Heart right ventricle (tissue), 16 donors: ENCODE measurements at regions not wholly inside any gene's neighbourhood (a gene's known extent, or its start where the extent isn't known, plus 50 kb on each side); places are given as distances from the start of the nearest gene placed in this dataset.

Experiments
- ATAC-seq, 8 donors: fragments of 200-7000 bp; cut with Tn5 transposase; one replicate each; pipeline ENCODE4 v1.9.1; 2020; ENCODE audit warnings: mild to moderate bottlenecking in 8 of 8, moderate library complexity in 8 of 8, moderate number of reproducible peaks in 1 of 8
- DNase-seq, 2 donors: peaks; one replicate each; pipeline ENCODE4 v3.0.0-alpha.2; 2020
- H3K27ac ChIP-seq, 10 donors: fragments of 200-600 bp; sonication (generic) in 2 of 10; one replicate each; pipeline versions ENCODE4 v1.5.0 to v1.8.0; 2020 to 2022; ENCODE audit warnings: mild to moderate bottlenecking in 3 of 10
- H3K27me3 ChIP-seq, 7 donors: fragments of 200-600 bp; one replicate each; pipeline ENCODE4 v1.8.0; 2021 to 2022; ENCODE audit warnings: mild to moderate bottlenecking in 2 of 7
- H3K36me3 ChIP-seq, 9 donors: fragments of 200-600 bp; sonication (generic) in 1 of 9; one replicate each; pipeline versions ENCODE4 v1.5.0 to v1.8.0; 2020 to 2022; ENCODE audit warnings: mild to moderate bottlenecking in 2 of 9
- H3K4me1 ChIP-seq, 9 donors: fragments of 200-600 bp; sonication (generic) in 1 of 9; one replicate each; pipeline versions ENCODE4 v1.5.0 to v1.8.0; 2020 to 2022; ENCODE audit warnings: mild to moderate bottlenecking in 4 of 9
- H3K4me3 ChIP-seq, 10 donors: fragments of 200-600 bp; sonication (generic) in 2 of 10; one replicate each; pipeline versions ENCODE4 v1.5.0 to v1.8.0; 2020 to 2022; ENCODE audit warnings: mild to moderate bottlenecking in 7 of 10, moderate library complexity in 2 of 10
- H3K9me3 ChIP-seq, 11 donors: fragments of 200-600 bp in 10 of 11; sonication (generic) in 2 of 11; one replicate each; pipeline versions ENCODE4 v1.5.0 to v1.8.0; 2013 to 2022; ENCODE audit warnings: mild to moderate bottlenecking in 2 of 11, control low read depth in 1 of 11, moderate library complexity in 1 of 11
- WGBS, 2 donors: extraction: QIAGEN DNeasy Blood & Tissue Kit; methylation state at CpG; one replicate each; pipeline ENCODE4 v1.1.7; 2013; ENCODE audit warnings: inconsistent platforms in 1 of 2; 5-methylcytosine and 5-hydroxymethylcytosine counted together
- intact Hi-C, 10 donors: fragments of 100-400 bp; cut with DNase I; formaldehyde crosslinking; loops; one replicate each; pipeline versions ENCODE4 v1.11.1 to v1.14.2; 2022
- TF ChIP-seq, protein P1 (sequence below), 9 donors: fragments of 200-600 bp; sonication (generic) in 2 of 9; IDR thresholded peaks; one replicate each; pipeline versions ENCODE4 v1.5.0 to v1.8.0; 2021 to 2022; ENCODE audit warnings: antibody characterized with exemption in 9 of 9, mild to moderate bottlenecking in 5 of 9, moderate library complexity in 1 of 9
- donor health status: Arrhythmogenic right ventricular cardiomyopathy.
- donor health status: ischemic (EF 13 %, LVEDD 7.1; RV severe dilation, severe dysfunction).
- donor health status: healthy with polysubstance abuse.
- donor health status: DM: no; HTN: yes; CAD: no.
- donor health status: DM: no; HTN: no; CAD: no.
- donor health status: ischemic (EF 25% LVEDD 6.9; RV normal size, moderate dysfunction).
- donor health status: ischemic (EF 25% LVEDD 5.7; RV mildly dilated, moderate dysfunction).
- donor health status: healthy.
- donor health status: DM: yes; HTN: yes; CAD: no.
- donor health status: Ischemic cardiomyopathy.
- donor health status: ischemic (EF 35%, LVEDD 5.7; RV mildly dilated, moderate dysfunction).
- donor health status: nonischemic (EF 11% LVEDD 7.7; RV severe dilation, severe dysfunction).
- donor health status: DM: yes; HTN: yes; CAD: no.
- donor health status: PGD.
- donor health status: ischemic (EF 29% LVEDD 5.4; RV normal size, mild dysfunction).
- donor health status: nonischemic (EF 23%, LVEDD 6.1; RV moderate dilation, normal function).

DNA sequence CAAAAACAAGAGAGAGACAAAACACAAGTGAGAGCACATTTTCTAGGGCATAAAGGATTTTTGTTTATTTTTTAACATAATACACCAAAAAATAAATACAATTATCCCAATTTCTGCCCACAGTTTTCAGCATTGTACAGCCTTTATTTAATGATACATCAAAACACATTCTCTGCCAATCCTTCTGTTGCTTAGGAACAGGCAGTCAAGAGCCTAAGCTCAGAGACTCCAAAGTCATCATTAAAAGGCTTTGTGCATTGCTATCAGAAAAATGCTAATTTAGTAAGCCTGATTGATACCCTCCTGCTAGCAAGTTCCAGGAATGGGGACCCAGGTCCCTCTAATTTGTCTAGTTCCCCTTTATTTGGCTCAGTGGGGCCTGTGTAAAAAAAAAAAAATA, 536.5 kb downstream of the RPS29 start:
- Histone ChIP-seq H3K4me1 (no peaks in the 10 kb centered on the region), H3K9me3 (no peaks in the 10 kb centered on the region), H3K4me3 (no peak overlapping the region), H3K27ac (no peak overlapping the region), H3K27me3 (no peaks in the 10 kb centered on the region), H3K36me3 (no peaks in the 10 kb centered on the region)
- TF ChIP-seq, protein P1, sequence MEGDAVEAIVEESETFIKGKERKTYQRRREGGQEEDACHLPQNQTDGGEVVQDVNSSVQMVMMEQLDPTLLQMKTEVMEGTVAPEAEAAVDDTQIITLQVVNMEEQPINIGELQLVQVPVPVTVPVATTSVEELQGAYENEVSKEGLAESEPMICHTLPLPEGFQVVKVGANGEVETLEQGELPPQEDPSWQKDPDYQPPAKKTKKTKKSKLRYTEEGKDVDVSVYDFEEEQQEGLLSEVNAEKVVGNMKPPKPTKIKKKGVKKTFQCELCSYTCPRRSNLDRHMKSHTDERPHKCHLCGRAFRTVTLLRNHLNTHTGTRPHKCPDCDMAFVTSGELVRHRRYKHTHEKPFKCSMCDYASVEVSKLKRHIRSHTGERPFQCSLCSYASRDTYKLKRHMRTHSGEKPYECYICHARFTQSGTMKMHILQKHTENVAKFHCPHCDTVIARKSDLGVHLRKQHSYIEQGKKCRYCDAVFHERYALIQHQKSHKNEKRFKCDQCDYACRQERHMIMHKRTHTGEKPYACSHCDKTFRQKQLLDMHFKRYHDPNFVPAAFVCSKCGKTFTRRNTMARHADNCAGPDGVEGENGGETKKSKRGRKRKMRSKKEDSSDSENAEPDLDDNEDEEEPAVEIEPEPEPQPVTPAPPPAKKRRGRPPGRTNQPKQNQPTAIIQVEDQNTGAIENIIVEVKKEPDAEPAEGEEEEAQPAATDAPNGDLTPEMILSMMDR (IDR thresholded peaks at IDR 0.05), result no peak
- intact Hi-C loops, result no loop called here
- no peak for ATAC-seq
- DNase-seq, result no peak

DNA sequence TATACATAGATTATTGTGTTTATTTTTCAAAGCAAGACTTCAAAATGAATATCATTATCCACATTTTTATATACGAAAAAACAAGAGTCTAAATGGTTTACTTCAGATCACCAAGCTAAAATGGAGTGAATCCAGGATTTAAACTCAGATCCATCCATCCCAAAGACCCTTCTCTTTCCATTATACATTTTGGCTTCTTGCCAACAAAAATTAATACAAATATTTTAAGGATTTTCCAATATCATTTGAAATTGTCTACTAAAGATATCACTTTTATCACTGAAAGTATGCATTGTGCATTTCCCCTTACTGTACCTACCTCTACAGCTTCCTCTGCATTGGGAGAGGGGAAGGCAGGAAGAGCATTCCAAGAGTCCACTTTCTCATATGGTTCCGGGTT, 541.2 kb downstream of the RPS29 start:
- Histone ChIP-seq H3K4me1 (no peaks in the 10 kb centered on the region), H3K27me3 (no peaks in the 10 kb centered on the region), H3K36me3 (no peaks in the 10 kb centered on the region), H3K27ac (no peak overlapping the region), H3K4me3 (no peak overlapping the region), H3K9me3 (no peaks in the 10 kb centered on the region)
- intact Hi-C loops, result no loop called here
- TF ChIP-seq, protein P1 (IDR thresholded peaks at IDR 0.05), result no peak
- WGBS, 2 donors, result 73 to 79% methylated on average over 2 of the region's 2 CpGs
- DNase-seq (no peak), ATAC-seq (no peak)

DNA sequence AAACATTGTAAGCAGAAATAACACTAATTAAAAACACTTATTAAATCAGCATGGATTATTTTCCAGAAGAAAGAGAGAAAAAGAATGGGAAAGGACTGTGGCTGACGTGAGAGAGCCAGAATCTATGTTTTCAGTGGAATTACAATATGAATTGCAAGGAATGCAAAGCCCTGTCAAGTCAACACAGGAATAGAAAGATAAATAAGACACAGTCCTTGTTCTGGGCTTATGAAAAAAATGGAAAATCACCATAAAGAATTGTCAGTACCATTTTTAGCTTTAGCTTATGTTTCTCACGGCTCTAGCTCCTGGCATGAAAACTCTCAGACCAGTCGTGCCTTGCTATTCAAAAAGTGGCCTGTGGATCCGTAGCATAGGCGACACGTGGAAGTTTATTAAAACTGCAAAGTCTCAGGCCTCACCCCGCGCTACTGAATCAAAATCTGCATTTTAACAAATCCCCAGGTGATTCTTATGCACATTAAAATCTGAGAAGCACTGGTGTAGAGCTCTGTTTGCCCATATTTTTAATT, 549.1 kb downstream of the RPS29 start:
- Histone ChIP-seq H3K27ac (no peak overlapping the region), H3K27me3 (no peaks in the 10 kb centered on the region), H3K4me1 (no peaks in the 10 kb centered on the region), H3K4me3 (no peak overlapping the region), H3K9me3 (no peaks in the 10 kb centered on the region), H3K36me3 (no peaks in the 10 kb centered on the region)
- WGBS, 2 donors, result 70 to 73% methylated on average over 8 of the region's 8 CpGs
- intact Hi-C loops, result no loop called here
- TF ChIP-seq, protein P1 (IDR thresholded peaks at IDR 0.05), result no peak
- ATAC-seq (no peak), DNase-seq (no peak)

DNA sequence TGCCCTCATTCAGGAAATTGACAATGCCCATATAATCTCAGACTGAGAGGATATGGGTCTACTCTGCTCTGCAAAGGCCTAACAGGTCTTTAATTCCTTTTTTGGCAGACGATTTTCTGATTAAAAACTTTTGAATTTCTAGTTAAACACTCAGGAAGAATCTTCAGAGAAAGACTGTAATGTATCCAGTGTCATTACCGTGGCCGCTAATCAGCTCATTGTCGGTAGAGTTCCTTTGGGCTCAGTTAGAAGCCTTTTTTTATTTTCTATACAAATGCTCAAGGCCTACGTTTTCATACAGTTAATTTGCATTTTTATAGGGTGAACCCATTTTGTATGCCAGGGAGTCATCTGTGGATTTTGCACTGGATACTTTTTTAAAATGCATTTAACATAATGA, 549.9 kb downstream of the RPS29 start:
- H3K9me3 ChIP-seq, result no peaks in the 10 kb centered on the region
- no peaks in the 10 kb centered on the region for H3K4me1 ChIP-seq
- H3K36me3 ChIP-seq, result no peaks in the 10 kb centered on the region
- no peak overlapping the region for H3K4me3 ChIP-seq
- WGBS, 2 donors, result 77 to 82% methylated on average over 5 of the region's 5 CpGs
- H3K27ac ChIP-seq, result no peak overlapping the region
- TF ChIP-seq, protein P1 (IDR thresholded peaks at IDR 0.05), result no peak
- intact Hi-C loops, result no loop called here
- no peaks in the 10 kb centered on the region for H3K27me3 ChIP-seq
- ATAC-seq (no peak), DNase-seq (no peak)
